SU-DHL-6 (cell line): ENCODE measurements at regions not wholly inside any gene's neighbourhood (a gene's known extent, or its start where the extent isn't known, plus 50 kb on each side); places are given as distances from the start of the nearest gene placed in this dataset.

ENCODE experiments used
- H2AFZ ChIP-seq: fragments of 200-600 bp; sonication (generic); 2 replicates; pipeline ENCODE4 v1.6.1; 2014; ENCODE audit warnings: low read depth, mild to moderate bottlenecking, moderate library complexity, mixed read lengths, antibody characterized with exemption, low read length; ENCODE audit not compliant: severe bottlenecking
- H3F3A ChIP-seq: fragments of 200-600 bp; shearing (Covaris generic); 2 replicates; pipeline ENCODE4 v1.6.0; 2016; ENCODE audit warnings: antibody characterized with exemption, mild to moderate bottlenecking; ENCODE audit not compliant: insufficient read depth
- H3K27ac ChIP-seq: fragments of 200-600 bp; sonication (generic); 2 replicates; pipeline ENCODE4 v1.5.1; 2016; ENCODE audit warnings: low read depth, mild to moderate bottlenecking, low read length, moderate library complexity, mixed read lengths
- H3K27me3 ChIP-seq: fragments of 200-600 bp; sonication (generic), shearing (Covaris generic); 2 replicates; pipeline ENCODE4 v1.6.0; 2014; ENCODE audit warnings: mild to moderate bottlenecking, low read length
- H3K36me3 ChIP-seq: fragments of 200-600 bp; sonication (generic); 2 replicates; pipeline ENCODE4 v1.6.1; 2014; ENCODE audit warnings: mild to moderate bottlenecking, low read length, mixed read lengths
- H3K4me2 ChIP-seq: fragments of 300-600, 200-600 bp; shearing (Covaris generic), sonication (generic); 2 replicates; pipeline ENCODE4 v1.6.0; 2014; ENCODE audit warnings: low read length, low read depth, mild to moderate bottlenecking; ENCODE audit not compliant: poor library complexity, severe bottlenecking
- H3K4me3 ChIP-seq: fragments of 200-600 bp; sonication (generic); 2 replicates; pipeline ENCODE4 v1.5.1; 2014; ENCODE audit warnings: antibody characterized with exemption, low read length, mild to moderate bottlenecking, mixed read lengths; ENCODE audit not compliant: insufficient read depth, poor library complexity, severe bottlenecking
- H3K79me2 ChIP-seq: fragments of 200-600 bp; sonication (generic); 2 replicates; pipeline ENCODE4 v1.6.1; 2014; ENCODE audit warnings: mild to moderate bottlenecking, low read length, moderate library complexity; ENCODE audit not compliant: insufficient read depth
- H3K9ac ChIP-seq: fragments of 200-600 bp; sonication (generic); 2 replicates; pipeline ENCODE4 v1.7.0; 2014; ENCODE audit warnings: mild to moderate bottlenecking, low read length
- H3K9me2 ChIP-seq: fragments of 200-600 bp; sonication (generic); replicated peaks from 2 replicates; pipeline ENCODE4 v1.6.1; 2014; ENCODE audit warnings: low read length; ENCODE audit not compliant: insufficient read depth
- H3K9me3 ChIP-seq: fragments of 200-600 bp; sonication (generic); 2 replicates; pipeline ENCODE4 v1.6.1; 2014; ENCODE audit warnings: low read length, mixed read lengths; ENCODE audit not compliant: insufficient read depth
- H4K20me1 ChIP-seq: fragments of 200-600 bp; sonication (generic); 2 replicates; pipeline ENCODE4 v1.6.1; 2014; ENCODE audit warnings: low read depth, mild to moderate bottlenecking, antibody characterized with exemption, low read length, moderate library complexity, mixed read lengths
- CTCF ChIP-seq: fragments of 200-600 bp; sonication (generic); IDR thresholded peaks from one replicate; pipeline ENCODE4 v1.5.1; 2017; ENCODE audit warnings: antibody characterized with exemption, mild to moderate bottlenecking, low read length, moderate library complexity; ENCODE audit not compliant: insufficient read depth, poor library complexity, severe bottlenecking
- EZH2phosphoT487 ChIP-seq: fragments of 200-600 bp; sonication (generic), shearing (Covaris generic); conservative IDR thresholded peaks from 2 replicates; pipeline ENCODE4 v1.6.1; 2018; ENCODE audit warnings: mild to moderate bottlenecking, antibody characterized with exemption, low read length, moderate library complexity, mixed read lengths

DNA sequence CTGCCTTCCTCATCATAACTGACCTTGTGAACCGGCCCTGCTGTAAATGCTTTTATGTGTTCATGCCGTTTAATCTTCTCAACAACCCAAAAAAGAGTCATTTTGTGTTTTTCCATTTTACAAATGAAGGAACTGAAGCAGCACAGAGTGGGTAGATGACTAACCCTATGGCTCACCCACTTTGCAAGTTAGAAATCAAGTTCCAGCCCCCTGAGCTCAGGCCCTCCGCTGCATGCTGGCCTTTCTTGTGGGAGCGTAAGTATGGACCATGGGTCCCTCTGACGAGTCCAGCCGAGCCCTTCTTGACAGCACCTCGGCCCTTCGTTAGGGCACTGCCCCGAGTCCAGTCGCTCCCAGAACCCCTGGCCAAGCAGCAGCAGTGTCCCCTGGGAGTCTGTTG lies 194.6 kb downstream of the GLI2 start:
- no peak overlapping the region for H2AFZ ChIP-seq
- no peaks in the 10 kb centered on the region for H3F3A ChIP-seq
- no peaks in the 10 kb centered on the region for H3K9me3 ChIP-seq
- no peak overlapping the region for H3K4me2 ChIP-seq
- H3K79me2 ChIP-seq, result no peaks in the 10 kb centered on the region
- H3K9ac ChIP-seq, result no peak overlapping the region
- H3K9me2 ChIP-seq, result no peaks in the 10 kb centered on the region
- no peaks in the 10 kb centered on the region for H3K27me3 ChIP-seq
- H3K36me3 ChIP-seq, result no peaks in the 10 kb centered on the region
- no peaks in the 10 kb centered on the region for H4K20me1 ChIP-seq
- TF ChIP-seq EZH2phosphoT487 (no peak), CTCF (no peak)
- no peak overlapping the region for H3K27ac ChIP-seq
- H3K4me3 ChIP-seq, result no peak overlapping the region

DNA sequence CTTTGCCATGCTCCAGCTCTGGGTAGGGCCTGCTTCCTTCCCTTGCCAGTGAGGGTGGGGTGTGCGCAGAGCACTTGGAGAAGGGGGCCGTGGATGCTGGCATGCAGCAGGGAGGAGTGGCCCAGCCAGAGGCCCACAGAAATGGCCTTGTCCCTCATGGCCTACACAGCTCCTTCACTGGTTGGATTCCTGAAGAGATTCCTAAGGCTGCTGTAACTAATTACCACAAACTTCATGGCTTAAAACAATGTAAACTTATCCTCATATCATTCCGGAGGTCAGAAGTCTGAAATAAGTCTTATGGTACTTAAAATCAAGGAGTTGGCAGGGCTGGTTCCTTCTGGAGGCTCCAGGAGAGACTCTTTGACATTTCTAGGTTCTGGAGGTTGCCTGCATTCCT lies 195.2 kb downstream of the GLI2 start:
- no peaks in the 10 kb centered on the region for H3K79me2 ChIP-seq
- H3K4me2 ChIP-seq, result no peak overlapping the region

DNA sequence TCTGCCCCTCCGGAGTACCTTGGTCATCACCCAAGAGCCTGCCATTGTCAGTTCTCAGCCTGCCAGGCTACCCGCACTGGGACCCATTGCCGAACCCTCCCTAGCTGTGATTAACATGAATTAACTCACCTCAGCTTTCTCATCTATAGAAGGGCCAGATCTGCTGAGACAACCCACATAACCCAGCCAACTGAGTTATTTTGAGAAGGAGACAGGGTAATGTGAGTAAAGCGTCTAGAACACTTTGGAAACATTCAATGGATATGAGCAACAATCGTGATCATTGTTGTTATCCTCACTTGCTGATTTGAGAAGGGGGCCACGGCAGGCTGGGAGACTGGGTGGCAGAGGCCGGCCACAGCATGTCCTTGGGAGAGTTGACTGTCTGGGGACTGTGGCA lies 196.8 kb downstream of the GLI2 start:
- Histone ChIP-seq H4K20me1 (no peaks in the 10 kb centered on the region), H3K79me2 (no peaks in the 10 kb centered on the region), H3K9me2 (no peaks in the 10 kb centered on the region), H2AFZ (no peak overlapping the region), H3K9me3 (no peaks in the 10 kb centered on the region), H3K36me3 (no peaks in the 10 kb centered on the region), H3K4me3 (no peak overlapping the region), H3K4me2 (no peak overlapping the region), H3K27ac (no peak overlapping the region), H3K9ac (no peak overlapping the region), H3K27me3 (no peaks in the 10 kb centered on the region), H3F3A (no peaks in the 10 kb centered on the region)
- TF ChIP-seq EZH2phosphoT487, result no peak
- no peak for TF ChIP-seq CTCF

More for the DNA sequence above, 195.2 kb downstream of the GLI2 start:
- Histone ChIP-seq H3K9ac (no peak overlapping the region), H3K27me3 (no peaks in the 10 kb centered on the region), H3K36me3 (no peaks in the 10 kb centered on the region), H3K9me2 (no peaks in the 10 kb centered on the region), H4K20me1 (no peaks in the 10 kb centered on the region), H3K4me3 (no peak overlapping the region), H3F3A (no peaks in the 10 kb centered on the region), H3K27ac (no peak overlapping the region), H2AFZ (no peak overlapping the region), H3K9me3 (no peaks in the 10 kb centered on the region)
- TF ChIP-seq EZH2phosphoT487 (no peak), CTCF (no peak)
